Endothelial cell (in vitro differentiated cells): ENCODE measurements at regions not wholly inside any gene's neighbourhood (a gene's known extent, or its start where the extent isn't known, plus 50 kb on each side); places are given as distances from the start of the nearest gene placed in this dataset.
"Not testable (repeated sequence)": the region's sequence is repeated elsewhere in the genome, so short reads cannot be mapped to it uniquely, and the experiment has no call there.

Source experiments
- DNase-seq: peaks from one replicate; pipeline ENCODE4 v3.0.0; 2021; ENCODE audit warnings: low spot score
- H3K27ac Mint-ChIP-seq: one replicate; pipeline ENCODE4 v1.8.0; 2021; ENCODE audit warnings: mixed read lengths, inconsistent platforms; ENCODE audit not compliant: unreplicated experiment
- H3K27me3 Mint-ChIP-seq: one replicate; pipeline ENCODE4 v1.8.0; 2021; ENCODE audit warnings: mild to moderate bottlenecking, moderate library complexity, mixed read lengths, inconsistent platforms; ENCODE audit not compliant: unreplicated experiment
- H3K36me3 Mint-ChIP-seq: one replicate; pipeline ENCODE4 v1.8.0; 2021; ENCODE audit warnings: mild to moderate bottlenecking, low read depth, mixed read lengths, inconsistent platforms; ENCODE audit not compliant: unreplicated experiment
- H3K4me1 Mint-ChIP-seq: one replicate; pipeline ENCODE4 v1.8.0; 2021; ENCODE audit warnings: mild to moderate bottlenecking, mixed read lengths, inconsistent platforms; ENCODE audit not compliant: unreplicated experiment
- H3K4me3 Mint-ChIP-seq: one replicate; pipeline ENCODE4 v1.8.0; 2021; ENCODE audit warnings: mild to moderate bottlenecking, mixed read lengths, inconsistent platforms; ENCODE audit not compliant: unreplicated experiment
- H3K9me3 Mint-ChIP-seq: one replicate; pipeline ENCODE4 v1.8.0; 2021; ENCODE audit warnings: mixed read lengths, inconsistent platforms; ENCODE audit not compliant: unreplicated experiment
- TF ChIP-seq, protein P1 (sequence below): fragments of 200-600 bp; sonication (generic); IDR thresholded peaks from one replicate; pipeline ENCODE4 v1.5.0; 2021; ENCODE audit warnings: antibody characterized with exemption; ENCODE audit not compliant: unreplicated experiment

DNA sequence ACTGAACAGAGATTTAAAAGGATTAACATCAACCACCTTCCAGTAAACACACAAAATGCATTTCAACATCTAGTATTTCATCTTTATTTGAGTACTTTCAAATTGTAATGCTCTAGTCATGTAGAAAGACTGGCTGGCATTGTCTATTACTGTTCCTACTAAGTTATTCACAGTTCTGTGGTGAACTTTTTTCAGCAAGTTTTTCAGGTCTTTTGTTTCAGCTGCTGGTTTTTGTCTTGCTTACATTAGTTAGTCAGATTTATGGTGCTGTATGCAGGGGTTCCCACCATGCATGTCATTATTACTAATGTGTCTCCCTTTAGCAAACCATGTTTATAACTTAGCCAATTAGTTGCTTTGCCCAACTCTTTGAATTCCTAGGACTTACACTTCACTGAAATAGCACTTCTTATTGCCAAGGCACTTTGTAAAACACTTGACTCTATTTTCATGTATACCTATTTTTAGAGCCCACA, 253.4 kb upstream of the KITLG start:
- H3K4me3 Mint-ChIP-seq: no peak overlapping the region
- H3K27ac Mint-ChIP-seq: no peak overlapping the region
- no peaks in the 10 kb centered on the region for H3K27me3 Mint-ChIP-seq
- H3K9me3 Mint-ChIP-seq: peaks cover 4% of the 10 kb centered on the region
- no peak for DNase-seq
- H3K36me3 Mint-ChIP-seq: peaks cover 5% of the 10 kb centered on the region
- no peaks in the 10 kb centered on the region for H3K4me1 Mint-ChIP-seq
- TF ChIP-seq, protein P1, sequence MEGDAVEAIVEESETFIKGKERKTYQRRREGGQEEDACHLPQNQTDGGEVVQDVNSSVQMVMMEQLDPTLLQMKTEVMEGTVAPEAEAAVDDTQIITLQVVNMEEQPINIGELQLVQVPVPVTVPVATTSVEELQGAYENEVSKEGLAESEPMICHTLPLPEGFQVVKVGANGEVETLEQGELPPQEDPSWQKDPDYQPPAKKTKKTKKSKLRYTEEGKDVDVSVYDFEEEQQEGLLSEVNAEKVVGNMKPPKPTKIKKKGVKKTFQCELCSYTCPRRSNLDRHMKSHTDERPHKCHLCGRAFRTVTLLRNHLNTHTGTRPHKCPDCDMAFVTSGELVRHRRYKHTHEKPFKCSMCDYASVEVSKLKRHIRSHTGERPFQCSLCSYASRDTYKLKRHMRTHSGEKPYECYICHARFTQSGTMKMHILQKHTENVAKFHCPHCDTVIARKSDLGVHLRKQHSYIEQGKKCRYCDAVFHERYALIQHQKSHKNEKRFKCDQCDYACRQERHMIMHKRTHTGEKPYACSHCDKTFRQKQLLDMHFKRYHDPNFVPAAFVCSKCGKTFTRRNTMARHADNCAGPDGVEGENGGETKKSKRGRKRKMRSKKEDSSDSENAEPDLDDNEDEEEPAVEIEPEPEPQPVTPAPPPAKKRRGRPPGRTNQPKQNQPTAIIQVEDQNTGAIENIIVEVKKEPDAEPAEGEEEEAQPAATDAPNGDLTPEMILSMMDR: no peak

DNA sequence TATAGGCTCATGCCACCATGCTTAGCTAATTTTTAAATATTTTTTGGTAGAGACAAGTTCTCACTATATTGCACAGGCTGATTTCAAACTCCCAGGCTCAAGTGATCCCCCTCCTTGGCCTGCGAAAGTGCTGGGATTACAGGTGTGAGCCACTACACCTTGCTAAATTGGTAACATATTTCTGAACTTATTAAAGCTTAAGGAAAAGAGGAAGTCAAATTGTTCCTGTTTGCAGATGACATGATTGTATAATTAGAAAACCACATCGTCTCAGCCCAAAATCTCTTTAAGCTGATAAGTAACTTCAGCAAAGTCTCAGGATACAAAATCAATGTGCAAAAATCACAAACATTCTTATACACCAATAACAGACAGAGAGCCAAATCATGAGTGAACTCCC, 248.3 kb upstream of the KITLG start:
- not testable (repeated sequence) for H3K27me3 Mint-ChIP-seq, H3K4me1 Mint-ChIP-seq, H3K27ac Mint-ChIP-seq, DNase-seq, H3K4me3 Mint-ChIP-seq, H3K36me3 Mint-ChIP-seq, H3K9me3 Mint-ChIP-seq

DNA sequence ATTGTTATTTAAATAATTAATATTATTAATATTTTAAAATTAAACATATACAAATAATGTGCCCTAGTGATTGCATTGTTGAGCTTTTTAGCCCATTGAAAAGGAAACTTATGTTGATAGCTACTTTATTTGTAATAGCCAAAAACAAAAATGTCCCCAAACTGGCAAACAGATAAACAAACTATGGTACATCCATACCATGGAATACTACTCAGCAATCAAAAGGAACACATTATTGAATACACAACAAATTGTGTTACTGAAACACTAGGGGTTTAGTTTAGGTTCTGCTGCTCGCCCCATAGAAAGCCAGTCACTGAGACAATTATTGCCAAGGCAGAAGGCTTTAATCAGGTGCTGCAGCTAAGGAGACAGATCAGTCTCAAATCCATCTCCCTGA, 239.7 kb upstream of the KITLG start:
- TF ChIP-seq, protein P1: no peak
- Mint-ChIP-seq H3K27ac (no peak overlapping the region), H3K36me3 (no peaks in the 10 kb centered on the region), H3K4me3 (no peak overlapping the region), H3K9me3 (no peaks in the 10 kb centered on the region), H3K27me3 (no peaks in the 10 kb centered on the region), H3K4me1 (peaks cover 8% of the 10 kb centered on the region)
- no peak for DNase-seq

DNA sequence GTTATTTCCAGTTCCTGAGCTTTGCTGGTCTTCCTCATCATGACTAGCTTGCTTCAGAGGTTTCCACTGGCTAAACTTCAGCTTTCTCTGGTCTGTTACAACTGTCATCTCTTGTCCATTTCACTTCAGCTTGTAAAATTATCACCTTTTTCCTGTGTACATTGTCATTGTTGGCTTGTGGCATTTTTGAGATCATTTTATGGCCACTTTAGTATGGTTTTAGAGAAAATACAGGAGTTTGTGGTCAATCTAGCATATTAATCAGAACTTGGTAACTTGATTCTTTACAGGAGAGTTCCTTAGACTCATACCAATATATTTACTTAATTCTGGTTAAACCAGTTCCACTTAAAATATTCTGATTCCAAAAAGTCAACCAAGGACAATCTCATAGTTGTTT, 235.9 kb upstream of the KITLG start:
- Mint-ChIP-seq H3K27me3 (peaks cover 2% of the 10 kb centered on the region), H3K9me3 (no peaks in the 10 kb centered on the region), H3K36me3 (no peaks in the 10 kb centered on the region), H3K4me1 (peaks cover 8% of the 10 kb centered on the region), H3K27ac (no peak overlapping the region), H3K4me3 (no peak overlapping the region)
- DNase-seq: no peak
- TF ChIP-seq, protein P1: no peak

DNA sequence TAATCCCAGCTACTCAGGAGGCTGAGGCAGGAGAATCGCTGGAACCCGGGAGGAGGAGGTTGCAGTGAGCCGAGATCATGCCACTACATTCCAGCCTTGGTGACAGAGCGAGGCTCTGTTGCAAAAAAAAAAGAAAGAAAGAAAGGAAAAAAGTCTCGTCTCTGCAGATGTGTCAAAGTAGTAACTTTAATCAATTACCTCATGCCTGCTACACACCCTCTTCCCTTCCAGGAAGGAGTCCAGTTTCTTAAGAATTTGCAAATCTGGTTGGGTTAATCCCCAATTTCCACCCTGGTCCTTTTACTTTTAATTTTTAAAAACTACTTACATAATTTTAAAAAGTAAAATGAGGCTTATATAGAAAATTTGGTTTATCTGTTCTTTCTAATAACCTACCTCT, 234.5 kb upstream of the KITLG start:
- TF ChIP-seq, protein P1: no peak
- H3K4me1 Mint-ChIP-seq: peaks cover 8% of the 10 kb centered on the region
- H3K36me3 Mint-ChIP-seq: no peaks in the 10 kb centered on the region
- no peaks in the 10 kb centered on the region for H3K9me3 Mint-ChIP-seq
- H3K27ac Mint-ChIP-seq: no peak overlapping the region
- DNase-seq: no peak
- no peak overlapping the region for H3K4me3 Mint-ChIP-seq
- H3K27me3 Mint-ChIP-seq: peaks cover 2% of the 10 kb centered on the region

DNA sequence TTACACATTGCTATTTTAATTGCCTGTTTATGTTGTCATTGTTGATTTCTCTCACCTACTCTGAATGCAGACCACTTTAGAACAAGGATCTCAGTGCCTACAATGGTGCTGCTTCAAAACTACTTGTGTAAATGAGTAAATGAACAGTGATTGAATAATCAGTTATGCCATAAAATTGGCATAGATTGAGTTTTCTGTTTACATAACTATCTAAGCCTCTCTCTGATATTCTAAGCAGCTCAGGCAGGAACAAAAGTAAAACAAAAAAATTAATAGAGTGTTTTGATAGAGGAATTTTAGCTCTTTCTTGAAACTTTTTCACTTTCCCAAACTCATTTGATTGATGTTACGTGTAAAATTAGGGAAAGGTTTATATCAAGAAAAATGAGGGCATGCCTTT, 232.3 kb upstream of the KITLG start:
- DNase-seq: no peak
- Mint-ChIP-seq H3K4me1 (peaks cover 8% of the 10 kb centered on the region), H3K9me3 (no peaks in the 10 kb centered on the region), H3K27ac (no peak overlapping the region), H3K4me3 (no peak overlapping the region), H3K36me3 (no peaks in the 10 kb centered on the region), H3K27me3 (peaks cover 3% of the 10 kb centered on the region)
- TF ChIP-seq, protein P1: no peak
